ENCODE measurements at regions not wholly inside any gene's neighbourhood (a gene's known extent, or its start where the extent isn't known, plus 50 kb on each side); places are given as distances from the start of the nearest gene placed in this dataset.

GRCh38 chr5:98714710-98715288, 58.7 kb upstream of the RGMB start:
- TF ChIP-seq CTCF (IDR thresholded peaks at IDR 0.05; ENCODE audit: low read length) (no peak), EZH2 (IDR thresholded peaks at IDR 0.05; ENCODE audit: borderline replicate concordance, low read length) (no peak)

All from OCI-LY1 (cell line).